Keratinocyte (primary cell): ENCODE measurements at regions not wholly inside any gene's neighbourhood (a gene's known extent, or its start where the extent isn't known, plus 50 kb on each side); places are given as distances from the start of the nearest gene placed in this dataset.

ENCODE experiments used
- DNase-seq: peaks from one replicate; pipeline ENCODE4 v3.0.0-alpha.2; 2011; ENCODE audit warnings: low read depth, missing footprints, low spot score
- FAIRE-seq: peaks from 2 replicates; lab custom pipeline; 2011; peaks lifted over from hg19 to GRCh38; lab: Jason Lieb, UNC
- H2AFZ ChIP-seq: 2 replicates; pipeline ENCODE4 v1.6.0; 2012; ENCODE audit warnings: low read length, control low read depth, inconsistent platforms; ENCODE audit not compliant: control insufficient read depth
- H3K27ac ChIP-seq: 2 replicates; pipeline ENCODE4 v1.5.1; 2011; ENCODE audit warnings: low read length; ENCODE audit not compliant: control insufficient read depth, insufficient read depth
- H3K27me3 ChIP-seq: 3 replicates; pipeline ENCODE4 v1.6.0; 2011; ENCODE audit warnings: low read length; ENCODE audit not compliant: control insufficient read depth, insufficient read depth; ENCODE audit errors: extremely low read depth
- H3K36me3 ChIP-seq, 2 experiments: 2 replicates in 1 of 2; 3 replicates in 1 of 2; pipeline ENCODE4 v1.5.1; 2011; ENCODE audit warnings: low read length in 2 of 2, mild to moderate bottlenecking in 1 of 2; ENCODE audit not compliant: control insufficient read depth in 2 of 2, insufficient read depth in 2 of 2; ENCODE audit errors: extremely low read depth in 1 of 2
- H3K4me1 ChIP-seq: 3 replicates; pipeline ENCODE4 v1.5.1; 2011; ENCODE audit warnings: low read length; ENCODE audit not compliant: control insufficient read depth, insufficient read depth; ENCODE audit errors: extremely low read depth
- H3K4me2 ChIP-seq: 3 replicates; pipeline ENCODE4 v1.6.0; 2011; ENCODE audit warnings: low read depth, low read length; ENCODE audit not compliant: control insufficient read depth, insufficient read depth; ENCODE audit errors: extremely low read depth
- H3K4me3 ChIP-seq, 3 experiments: fragments of 200-600 bp in 1 of 3; sonication (generic) in 1 of 3; 2 replicates in 2 of 3; 3 replicates in 1 of 3; pipeline ENCODE4 v1.5.1; 2011 to 2016; ENCODE audit warnings: low read length in 3 of 3, mild to moderate bottlenecking in 3 of 3, control low read depth in 2 of 3, inconsistent platforms in 1 of 3, low read depth in 1 of 3, mixed read lengths in 1 of 3, mixed run types in 1 of 3, moderate library complexity in 1 of 3; ENCODE audit not compliant: control insufficient read depth in 2 of 3, insufficient read depth in 2 of 3; ENCODE audit errors: extremely low read depth in 1 of 3
- H3K79me2 ChIP-seq: 2 replicates; pipeline ENCODE4 v1.6.0; 2012; ENCODE audit warnings: low read length; ENCODE audit not compliant: control insufficient read depth, insufficient read depth
- H3K9ac ChIP-seq: 3 replicates; pipeline ENCODE4 v1.6.0; 2011; ENCODE audit warnings: low read length; ENCODE audit not compliant: control insufficient read depth, insufficient read depth; ENCODE audit errors: extremely low read depth
- H3K9me1 ChIP-seq: 3 replicates; pipeline ENCODE4 v1.6.0; 2011; ENCODE audit warnings: low read length; ENCODE audit not compliant: control insufficient read depth, insufficient read depth; ENCODE audit errors: extremely low read depth
- H3K9me3 ChIP-seq: 2 replicates; pipeline ENCODE4 v1.5.1; 2012; ENCODE audit warnings: low read depth, low read length; ENCODE audit not compliant: control insufficient read depth
- H4K20me1 ChIP-seq: 3 replicates; pipeline ENCODE4 v1.6.0; 2011; ENCODE audit warnings: low read length; ENCODE audit not compliant: control insufficient read depth, insufficient read depth; ENCODE audit errors: extremely low read depth
- CTCF ChIP-seq, 3 experiments: IDR thresholded peaks in 1 of 3; conservative IDR thresholded peaks in 1 of 3; optimal IDR thresholded peaks in 1 of 3; 2 replicates in 2 of 3; 3 replicates in 1 of 3; pipeline versions ENCODE3 to v1.5.1; 2011; ENCODE audit warnings: low read length in 3 of 3, mild to moderate bottlenecking in 3 of 3, moderate library complexity in 2 of 3, control low read depth in 1 of 3, inconsistent platforms in 1 of 3; ENCODE audit not compliant: insufficient read depth in 2 of 3; ENCODE audit errors: extremely low read depth in 1 of 3
- EZH2 ChIP-seq: IDR thresholded peaks from one replicate; pipeline ENCODE4 v1.6.1; 2012; ENCODE audit warnings: inconsistent platforms, mild to moderate bottlenecking, low read length, moderate library complexity
- dilution Hi-C: fragments of 300-500 bp; cut with MboI; formaldehyde crosslinking; loops from one replicate; pipeline ENCODE4 v1.7.0; 2020; ENCODE audit warnings: low sequenced_read_pairs; ENCODE audit not compliant: extremely low pct_ligation_motif_present

- TF ChIP-seq CTCF (optimal IDR thresholded peaks at IDR 0.05 in 1 of 3, IDR thresholded peaks at IDR 0.05 in 1 of 3, conservative IDR thresholded peaks at IDR 0.05 in 1 of 3; ENCODE audit: extremely low read depth in 1 of 3, insufficient read depth in 2 of 3, low read length in 3 of 3) (no peak), EZH2 (no peak)
- Histone ChIP-seq H3K79me2 (no peaks in the 10 kb centered on the region), H3K27me3 (no peaks in the 10 kb centered on the region), H3K4me1 (no peaks in the 10 kb centered on the region), H4K20me1 (no peaks in the 10 kb centered on the region), H3K36me3 (no peaks in the 10 kb centered on the region), H3K9me3 (no peaks in the 10 kb centered on the region), H3K4me2 (no peak overlapping the region), H2AFZ (no peak overlapping the region), H3K27ac (no peak overlapping the region), H3K9ac (no peak overlapping the region), H3K9me1 (no peaks in the 10 kb centered on the region), H3K4me3 (no peak overlapping the region)
- dilution Hi-C loops = no loop called here
- FAIRE-seq (no peak), DNase-seq (no peak)
These were observed 670.0 kb downstream of the NCAM2 start for GRCh38 chr21:21668198-21668597.

- H3K9me3 ChIP-seq = no peaks in the 10 kb centered on the region
- DNase-seq (no peak), FAIRE-seq (no peak)
- no peak overlapping the region for H3K4me2 ChIP-seq
- no peaks in the 10 kb centered on the region for H3K27me3 ChIP-seq
- H4K20me1 ChIP-seq = no peaks in the 10 kb centered on the region
- no peak overlapping the region for H2AFZ ChIP-seq
- H3K36me3 ChIP-seq = no peaks in the 10 kb centered on the region
- H3K79me2 ChIP-seq = no peaks in the 10 kb centered on the region
- TF ChIP-seq EZH2 (no peak), CTCF (optimal IDR thresholded peaks at IDR 0.05 in 1 of 3, IDR thresholded peaks at IDR 0.05 in 1 of 3, conservative IDR thresholded peaks at IDR 0.05 in 1 of 3; ENCODE audit: extremely low read depth in 1 of 3, insufficient read depth in 2 of 3, low read length in 3 of 3) (no peak)
- no peaks in the 10 kb centered on the region for H3K9me1 ChIP-seq
- no peaks in the 10 kb centered on the region for H3K4me1 ChIP-seq
- H3K4me3 ChIP-seq = no peak overlapping the region
- no peak overlapping the region for H3K9ac ChIP-seq
- no peak overlapping the region for H3K27ac ChIP-seq
- dilution Hi-C loops = no loop called here
These were observed 675.8 kb downstream of the NCAM2 start for GRCh38 chr21:21673959-21674358.
